T-cell (primary cell): ENCODE measurements at regions not wholly inside any gene's neighbourhood (a gene's known extent, or its start where the extent isn't known, plus 50 kb on each side); places are given as distances from the start of the nearest gene placed in this dataset.
"Not testable (repeated sequence)": the region's sequence is repeated elsewhere in the genome, so short reads cannot be mapped to it uniquely, and the experiment has no call there.

ENCODE experiments used
- ATAC-seq, 4 experiments: fragments of 200-7000 bp in 3 of 4; fragments of 150-1000 bp in 1 of 4; cut with Tn5 transposase; replicated peaks in 1 of 4; 1 replicate in 3 of 4; 2 replicates in 1 of 4; pipeline ENCODE4 v1.10.0; 2021; ENCODE audit warnings: moderate library complexity in 3 of 4, mild to moderate bottlenecking in 2 of 4, moderate number of reproducible peaks in 1 of 4
- CTCF ChIA-PET, 2 donors: fragments of 300-600 bp; sonication (Branson Sonifier 250); formaldehyde crosslinking; loops; one replicate each; lab custom pipeline; 2022; ENCODE audit warnings: antibody characterized with exemption in 2 of 2; lab: Charles Lee
- POLR2A ChIA-PET, 2 donors: fragments of 300-600 bp; sonication (Branson Sonifier 250); formaldehyde crosslinking; loops; one replicate each; lab custom pipeline; 2022; ENCODE audit warnings: antibody characterized with exemption in 2 of 2; lab: Charles Lee
- DNase-seq, 35 experiments: peaks; one replicate each; pipeline versions ENCODE4 v3.0.0 to v3.0.0-alpha.2; 2013 to 2023
- H3K27ac ChIP-seq: one replicate; pipeline ENCODE4 v1.5.1; 2013; ENCODE audit warnings: low read length
- H3K27me3 ChIP-seq, 2 experiments: replicated peaks in 1 of 2; 1 replicate in 1 of 2; 2 replicates in 1 of 2; pipeline versions ENCODE4 v1.6.1 to v1.7.0; 2013; ENCODE audit warnings: low read length in 1 of 2, mixed read lengths in 1 of 2; ENCODE audit not compliant: control insufficient read depth in 2 of 2, insufficient read depth in 2 of 2; ENCODE audit errors: extremely low read depth in 1 of 2
- H3K36me3 ChIP-seq, 2 donors: 1 replicate in 1 of 2; 2 replicates in 1 of 2; pipeline versions ENCODE4 v1.6.1 to v1.7.0; 2013; ENCODE audit warnings: low read length in 1 of 2; ENCODE audit not compliant: control insufficient read depth in 2 of 2, insufficient read depth in 1 of 2; ENCODE audit errors: extremely low read depth in 1 of 2
- H3K4me1 ChIP-seq, 2 experiments: 1 replicate in 1 of 2; 2 replicates in 1 of 2; pipeline versions ENCODE4 v1.6.1 to v1.7.0; 2013; ENCODE audit warnings: low read length in 2 of 2, mixed read lengths in 1 of 2; ENCODE audit not compliant: insufficient read depth in 2 of 2, control insufficient read depth in 1 of 2; ENCODE audit errors: extremely low read depth in 1 of 2
- H3K4me3 ChIP-seq, 2 donors: 1 replicate in 1 of 2; 2 replicates in 1 of 2; pipeline versions ENCODE4 v1.5.1 to v1.7.0; 2013; ENCODE audit warnings: mild to moderate bottlenecking in 2 of 2, low read length in 1 of 2, moderate library complexity in 1 of 2; ENCODE audit not compliant: control insufficient read depth in 1 of 2; ENCODE audit errors: extremely low read depth in 1 of 2
- H3K9me3 ChIP-seq: 2 replicates; pipeline ENCODE4 v1.7.0; 2013
- H3K27ac Mint-ChIP-seq, 2 donors: one replicate each; pipeline ENCODE4 v1.8.0; 2020 to 2021; ENCODE audit warnings: mild to moderate bottlenecking in 2 of 2, mixed read lengths in 2 of 2
- H3K27me3 Mint-ChIP-seq, 2 donors: one replicate each; pipeline ENCODE4 v1.8.0; 2021 to 2022; ENCODE audit warnings: mixed read lengths in 2 of 2
- H3K36me3 Mint-ChIP-seq: one replicate; pipeline ENCODE4 v1.8.0; 2021; ENCODE audit warnings: mixed read lengths
- H3K4me1 Mint-ChIP-seq, 3 donors: one replicate each; pipeline ENCODE4 v1.8.0; 2020 to 2022; ENCODE audit warnings: mixed read lengths in 3 of 3, mild to moderate bottlenecking in 1 of 3
- H3K4me3 Mint-ChIP-seq, 3 donors: one replicate each; pipeline ENCODE4 v1.8.0; 2020 to 2022; ENCODE audit warnings: mild to moderate bottlenecking in 3 of 3, mixed read lengths in 3 of 3, moderate library complexity in 3 of 3
- H3K9me3 Mint-ChIP-seq, 3 donors: one replicate each; pipeline ENCODE4 v1.8.0; 2020 to 2022; ENCODE audit warnings: mixed read lengths in 3 of 3
- WGBS: methylation state at CpG from one replicate; pipeline ENCODE4 v1.1.5; 2013; ENCODE audit warnings: missing lambda C conversion rate; ENCODE audit not compliant: insufficient coverage; 5-methylcytosine and 5-hydroxymethylcytosine counted together

- H3K9me3 Mint-ChIP-seq: peaks cover 0 to 12% (median 5%) of the 10 kb centered on the region in 3 donors
- H3K27me3 Mint-ChIP-seq, H3K4me3 Mint-ChIP-seq, H3K27me3 ChIP-seq, POLR2A ChIA-PET, H3K27ac ChIP-seq, H3K27ac Mint-ChIP-seq, H3K36me3 ChIP-seq, H3K9me3 ChIP-seq, DNase-seq, ATAC-seq, H3K4me1 ChIP-seq, H3K4me3 ChIP-seq, H3K4me1 Mint-ChIP-seq, CTCF ChIA-PET, H3K36me3 Mint-ChIP-seq: not testable (repeated sequence)
- WGBS: 82% methylated on average over 4 of the region's 6 CpGs
Measured at GRCh38 chr9:22508354-22508753, 61.7 kb downstream of the DMRTA1 start.

- Histone ChIP-seq H3K36me3 (no peaks in the 10 kb centered on the region), H3K27me3 (no peaks in the 10 kb centered on the region), H3K4me1 (no peaks in the 10 kb centered on the region), H3K4me3 (no peak overlapping the region), H3K27ac (no peak overlapping the region), H3K9me3 (no peaks in the 10 kb centered on the region)
- ChIA-PET CTCF (no interaction called here), POLR2A (no interaction called here)
- H3K36me3 Mint-ChIP-seq: no peaks in the 10 kb centered on the region
- no peak overlapping the region for H3K27ac Mint-ChIP-seq
- ATAC-seq (no peak), DNase-seq (no peak)
- WGBS: 98% methylated on average over 6 of the region's 11 CpGs
- no peaks in the 10 kb centered on the region for H3K4me1 Mint-ChIP-seq
- H3K27me3 Mint-ChIP-seq: peaks cover 0 to 3% of the 10 kb centered on the region in 2 donors
- no peak overlapping the region for H3K4me3 Mint-ChIP-seq
- H3K9me3 Mint-ChIP-seq: peaks cover 0 to 12% (median 5%) of the 10 kb centered on the region in 3 donors
Measured at GRCh38 chr9:22508790-22509189, 62.2 kb downstream of the DMRTA1 start.

- no peak overlapping the region for H3K4me3 Mint-ChIP-seq
- H3K9me3 ChIP-seq: no peaks in the 10 kb centered on the region
- H3K27me3 ChIP-seq: no peaks in the 10 kb centered on the region
- no peaks in the 10 kb centered on the region for H3K4me1 ChIP-seq
- H3K4me1 Mint-ChIP-seq: no peaks in the 10 kb centered on the region
- WGBS: no CpG with 5 or more reads among the region's 3 CpGs
- no peaks in the 10 kb centered on the region for H3K36me3 ChIP-seq
- H3K9me3 Mint-ChIP-seq: peaks cover 0 to 5% (median 2%) of the 10 kb centered on the region in 3 donors
- peaks cover 0 to 3% of the 10 kb centered on the region in 2 donors for H3K27me3 Mint-ChIP-seq
- H3K36me3 Mint-ChIP-seq: no peaks in the 10 kb centered on the region
- POLR2A ChIA-PET: no interaction called here
- H3K27ac Mint-ChIP-seq: no peak overlapping the region
- ATAC-seq (no peak), DNase-seq (no peak)
- CTCF ChIA-PET: no interaction called here
- H3K27ac ChIP-seq: no peak overlapping the region
- H3K4me3 ChIP-seq: no peak overlapping the region
Measured at GRCh38 chr9:22512495-22512894, 65.9 kb downstream of the DMRTA1 start.

GRCh38 chr9:22514871-22515270, 68.2 kb downstream of the DMRTA1 start:
- peaks cover 0 to 3% (median 0%) of the 10 kb centered on the region in 3 donors for H3K9me3 Mint-ChIP-seq
- H3K4me1 Mint-ChIP-seq: no peaks in the 10 kb centered on the region
- H3K27me3 ChIP-seq: no peaks in the 10 kb centered on the region
- H3K4me3 ChIP-seq: no peak overlapping the region
- no peak overlapping the region for H3K27ac ChIP-seq
- H3K36me3 ChIP-seq: no peaks in the 10 kb centered on the region
- H3K27ac Mint-ChIP-seq: no peak overlapping the region
- no peak for ATAC-seq
- POLR2A ChIA-PET: no interaction called here
- DNase-seq: no peak
- H3K4me3 Mint-ChIP-seq: no peak overlapping the region
- H3K36me3 Mint-ChIP-seq: no peaks in the 10 kb centered on the region
- H3K9me3 ChIP-seq: no peaks in the 10 kb centered on the region
- H3K27me3 Mint-ChIP-seq: peaks cover 0 to 6% of the 10 kb centered on the region in 2 donors
- H3K4me1 ChIP-seq: no peaks in the 10 kb centered on the region
- CTCF ChIA-PET: no interaction called here

GRCh38 chr9:22522206-22522740, 75.6 kb downstream of the DMRTA1 start:
- H3K9me3 Mint-ChIP-seq: no peaks in the 10 kb centered on the region
- H3K36me3 ChIP-seq: no peaks in the 10 kb centered on the region
- H3K4me3 ChIP-seq: no peak overlapping the region
- 31% methylated on average over 2 of the region's 5 CpGs for WGBS
- H3K9me3 ChIP-seq: no peaks in the 10 kb centered on the region
- H3K4me1 Mint-ChIP-seq: no peaks in the 10 kb centered on the region
- ChIA-PET POLR2A (no interaction called here), CTCF (interaction anchor here in 1 of 2 donors (0.6 kb wide), 2 partner anchors 132 to 296 kb away, joined by 3 read pairs; no protein-coding TSS in a partner anchor)
- no peaks in the 10 kb centered on the region for H3K36me3 Mint-ChIP-seq
- no peak overlapping the region for H3K27ac ChIP-seq
- H3K27ac Mint-ChIP-seq: no peak overlapping the region
- H3K4me3 Mint-ChIP-seq: no peak overlapping the region
- DNase-seq: no peak
- no peak for ATAC-seq
- H3K27me3 Mint-ChIP-seq: peaks cover 0 to 6% of the 10 kb centered on the region in 2 donors
- H3K27me3 ChIP-seq: no peaks in the 10 kb centered on the region
- no peaks in the 10 kb centered on the region for H3K4me1 ChIP-seq

GRCh38 chr9:22528485-22528884, 81.9 kb downstream of the DMRTA1 start:
- no CpG with 5 or more reads among the region's 2 CpGs for WGBS
- Histone ChIP-seq H3K36me3 (no peaks in the 10 kb centered on the region), H3K9me3 (no peaks in the 10 kb centered on the region), H3K27me3 (no peaks in the 10 kb centered on the region), H3K4me3 (no peak overlapping the region), H3K27ac (no peak overlapping the region), H3K4me1 (no peaks in the 10 kb centered on the region)
- ChIA-PET CTCF (no interaction called here), POLR2A (no interaction called here)
- DNase-seq: no peak
- Mint-ChIP-seq H3K27me3 (no peaks in the 10 kb centered on the region), H3K27ac (no peak overlapping the region), H3K36me3 (no peaks in the 10 kb centered on the region), H3K9me3 (peaks cover 0 to 4% (median 4%) of the 10 kb centered on the region in 3 donors), H3K4me3 (no peak overlapping the region), H3K4me1 (no peaks in the 10 kb centered on the region)
- ATAC-seq: no peak
